GM18858 (cell line): ENCODE measurements at regions not wholly inside any gene's neighbourhood (a gene's known extent, or its start where the extent isn't known, plus 50 kb on each side); places are given as distances from the start of the nearest gene placed in this dataset.
"Not testable (repeated sequence)": the region's sequence is repeated elsewhere in the genome, so short reads cannot be mapped to it uniquely, and the experiment has no call there.

Experiments used
- ATAC-seq: cut with Tn5 transposase; IDR thresholded peaks from one replicate; pipeline ENCODE4 v1.9.1; 2021; ENCODE audit not compliant: unreplicated experiment

DNA sequence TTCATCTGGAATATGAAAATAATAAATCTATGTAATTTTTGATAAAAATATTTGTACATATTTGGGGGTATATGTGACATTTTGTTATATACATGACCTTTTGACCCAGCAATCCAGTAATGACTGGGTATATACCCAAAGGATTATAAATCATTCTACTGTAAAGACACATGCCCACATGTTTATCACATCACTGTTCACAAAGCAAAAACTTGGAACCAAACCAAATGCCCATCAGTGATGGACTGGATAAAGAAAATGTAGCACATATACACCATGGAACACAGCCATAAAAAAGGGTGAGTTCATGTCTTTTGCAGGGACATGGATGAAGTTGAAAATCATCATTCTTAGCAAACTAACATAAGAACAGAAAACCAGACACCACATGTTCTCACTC is 472.1 kb upstream of the DDX18 start:
- ATAC-seq = no peak

DNA sequence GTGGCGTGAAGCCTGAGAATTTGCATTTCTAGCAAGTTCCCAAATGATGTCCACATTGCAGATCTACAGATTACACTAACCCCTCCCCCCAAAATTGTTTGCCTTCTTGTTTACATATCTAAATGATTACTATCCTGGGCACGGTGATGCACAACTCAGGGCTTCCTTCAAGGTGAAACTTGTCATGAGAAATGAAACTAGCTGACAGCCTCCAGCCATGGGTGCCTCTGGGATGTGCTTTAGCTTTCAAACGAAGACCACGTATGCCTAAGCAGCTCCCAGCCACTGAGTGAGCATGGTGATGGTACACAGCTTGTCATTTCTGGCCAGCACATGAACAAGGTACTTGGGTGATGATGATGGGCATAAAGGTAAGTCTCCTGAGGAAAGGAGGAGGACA is 464.8 kb upstream of the DDX18 start:
- no peak for ATAC-seq

- ATAC-seq = no peak
Measured at GRCh38 chr2:117351396-117351795, 463.1 kb upstream of the DDX18 start.

GRCh38 chr2:117359266-117359914 is 455.1 kb upstream of the DDX18 start:
- ATAC-seq = no peak

GRCh38 chr2:117360586-117360985 is 453.9 kb upstream of the DDX18 start:
- no peak for ATAC-seq

GRCh38 chr2:117378653-117379052 is 435.8 kb upstream of the DDX18 start:
- peak; percentile 94 for ATAC-seq

GRCh38 chr2:117379928-117380327 is 434.6 kb upstream of the DDX18 start:
- no peak for ATAC-seq

- ATAC-seq = not testable (repeated sequence)
Measured at GRCh38 chr2:117383997-117384396, 430.5 kb upstream of the DDX18 start.

- ATAC-seq = no peak
Measured at GRCh38 chr2:117396161-117396560, 418.3 kb upstream of the DDX18 start.

DNA sequence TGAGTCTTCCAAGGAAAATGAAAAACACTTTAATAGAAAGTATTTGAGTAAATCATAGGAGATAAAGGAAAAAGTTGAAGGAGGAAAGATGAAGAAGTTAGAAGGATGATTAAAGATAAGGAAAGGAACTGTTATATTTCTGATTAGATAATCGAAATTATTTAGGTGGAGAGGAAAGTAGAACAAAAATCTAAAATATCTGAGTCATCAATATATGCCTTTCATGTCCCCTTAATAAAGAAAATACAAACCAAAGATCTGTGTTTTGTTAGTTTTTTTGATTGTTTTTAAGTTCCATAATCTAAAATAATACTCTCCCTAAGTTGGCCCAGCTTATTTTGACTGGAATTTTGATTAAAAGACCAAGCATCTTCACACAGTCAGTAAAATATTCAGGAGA is 412.9 kb upstream of the DDX18 start:
- ATAC-seq = no peak

DNA sequence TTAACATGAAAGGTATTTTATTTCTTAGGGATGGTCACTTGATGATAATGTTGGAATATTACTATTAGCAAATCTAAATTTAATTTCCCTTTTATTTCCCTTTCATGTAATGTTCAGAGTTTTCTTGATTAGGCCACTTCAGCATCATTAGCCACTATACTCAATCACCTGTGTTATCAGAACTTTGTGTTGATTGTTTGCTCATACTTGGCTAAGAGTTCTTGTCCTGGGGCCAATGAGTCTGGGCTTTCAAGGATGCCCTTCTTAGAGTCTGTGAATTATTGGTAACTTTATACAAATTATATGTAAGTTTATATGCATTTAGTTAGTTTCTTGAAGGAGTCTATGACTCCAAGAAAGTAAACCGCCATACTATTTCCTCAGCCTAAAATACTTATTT is 408.0 kb upstream of the DDX18 start:
- ATAC-seq = no peak

DNA sequence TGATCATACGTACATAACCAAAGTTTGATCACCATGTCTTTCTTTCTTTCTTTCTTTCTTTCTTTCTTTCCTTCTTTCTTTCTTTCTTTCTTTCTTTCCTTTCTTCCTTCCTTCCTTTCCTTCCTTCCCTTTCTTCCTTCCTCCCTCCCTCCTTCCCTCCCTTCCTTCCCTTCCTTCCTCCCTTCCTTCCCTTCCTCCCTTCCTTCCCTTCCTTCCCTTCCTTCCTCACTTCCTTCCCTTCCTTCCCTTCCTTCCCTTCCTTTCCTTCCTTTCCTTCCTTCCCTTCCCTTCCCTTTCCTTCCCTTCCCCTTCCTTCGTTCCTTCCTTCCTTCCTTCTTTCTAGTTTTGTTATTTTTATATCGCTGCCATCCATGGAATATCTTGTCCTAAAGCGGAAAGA is 406.7 kb upstream of the DDX18 start:
- no peak for ATAC-seq

GRCh38 chr2:117409443-117409842 is 405.0 kb upstream of the DDX18 start:
- no peak for ATAC-seq

DNA sequence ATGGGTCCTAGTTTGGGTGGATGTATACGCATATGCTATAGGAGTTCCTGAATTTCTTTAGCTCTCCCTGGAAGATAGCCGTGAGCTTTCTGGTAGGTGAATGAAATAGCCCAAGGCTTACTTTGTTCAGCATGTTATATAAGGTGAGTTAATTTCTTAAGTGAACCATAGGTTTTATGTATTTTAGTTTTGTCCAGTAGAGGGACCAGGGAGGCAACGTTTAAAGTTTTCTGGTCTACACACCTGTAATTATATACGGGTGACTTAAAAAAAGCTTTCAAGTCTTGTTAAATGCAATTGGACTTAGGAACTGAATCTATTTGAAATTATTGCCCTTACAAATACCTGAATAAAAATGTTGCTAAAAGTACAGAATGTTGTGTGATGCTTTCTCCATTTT is 402.5 kb upstream of the DDX18 start:
- ATAC-seq = no peak

DNA sequence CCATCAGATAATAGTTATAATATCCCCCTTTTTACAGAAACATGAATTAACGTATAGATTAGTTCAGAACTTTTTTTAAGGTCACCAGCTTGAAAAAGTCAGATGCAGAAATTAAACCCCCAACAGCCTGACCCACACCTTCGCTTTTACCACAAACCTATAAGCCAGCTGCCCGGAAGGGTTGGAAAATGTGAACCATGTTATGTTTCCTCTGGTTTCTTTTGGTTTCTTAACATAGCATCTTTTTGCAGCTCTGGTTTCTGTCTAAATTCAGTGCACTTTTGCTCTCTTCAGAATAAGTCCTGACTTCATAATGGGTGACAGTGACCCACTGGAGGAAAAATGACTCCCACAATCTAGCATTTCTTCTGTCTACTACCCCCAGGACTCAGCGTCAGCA is 381.7 kb upstream of the DDX18 start:
- no peak for ATAC-seq

- no peak for ATAC-seq
Measured at GRCh38 chr2:117436697-117437096, 377.8 kb upstream of the DDX18 start.

DNA sequence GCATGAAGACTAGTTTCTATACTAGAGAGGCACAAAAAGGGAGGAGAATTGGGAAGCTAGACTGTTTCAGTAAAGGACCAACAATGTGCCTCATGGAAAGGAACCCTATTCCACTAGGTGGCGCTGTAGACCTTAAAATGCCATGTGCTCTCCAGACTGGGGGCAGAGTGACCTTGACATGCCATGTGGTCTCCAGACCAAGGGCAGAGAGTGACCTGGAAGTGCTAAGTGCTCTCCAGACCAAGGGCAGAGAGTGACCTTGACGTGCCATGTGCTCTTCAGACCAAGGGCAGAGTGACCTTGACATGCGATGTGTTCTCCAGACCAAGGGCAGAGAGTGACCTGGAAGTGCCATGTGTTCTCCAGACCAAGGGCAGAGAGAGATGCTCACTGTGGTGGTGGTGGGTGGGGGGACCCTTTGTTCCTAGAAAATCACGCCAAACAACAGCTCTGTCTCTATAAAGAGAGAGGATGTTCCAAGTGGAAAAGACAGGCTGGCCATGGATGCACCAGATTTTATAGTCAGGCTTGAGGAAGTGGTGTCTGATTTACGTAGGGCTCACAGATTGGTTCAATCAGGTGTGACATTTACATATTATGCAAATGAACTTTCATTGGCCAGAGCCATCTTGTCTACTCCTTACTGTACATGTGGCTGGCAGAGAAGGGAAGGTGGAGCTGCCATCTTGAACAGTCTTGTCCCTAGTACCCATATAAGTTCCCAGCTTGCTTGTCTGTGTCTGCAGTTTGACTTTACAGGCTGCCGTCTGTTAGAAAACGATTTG is 344.0 kb upstream of the DDX18 start:
- peak; percentile 62 for ATAC-seq

GRCh38 chr2:117481608-117482007 is 332.9 kb upstream of the DDX18 start:
- ATAC-seq = no peak

DNA sequence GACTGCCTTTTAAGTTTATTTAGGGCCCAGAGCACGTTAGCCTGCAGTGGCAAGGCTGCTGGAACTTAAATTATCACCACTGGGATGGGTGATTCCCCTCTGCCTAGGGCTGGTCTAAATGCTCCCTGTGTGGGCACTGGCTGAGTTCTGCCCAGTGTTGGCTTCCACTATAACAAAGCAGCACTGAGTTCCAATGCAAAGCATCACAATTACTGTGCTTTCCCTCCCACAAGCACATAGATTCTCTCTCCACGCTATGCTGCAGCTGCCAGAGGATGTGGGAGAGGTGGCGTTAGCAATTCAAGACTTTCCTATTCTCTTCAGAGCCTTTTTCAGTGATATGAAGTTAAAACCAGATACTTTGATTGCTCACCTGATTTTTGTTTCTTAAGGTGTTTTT is 328.9 kb upstream of the DDX18 start:
- no peak for ATAC-seq

GRCh38 chr2:117486081-117486480 is 328.4 kb upstream of the DDX18 start:
- ATAC-seq = no peak

DNA sequence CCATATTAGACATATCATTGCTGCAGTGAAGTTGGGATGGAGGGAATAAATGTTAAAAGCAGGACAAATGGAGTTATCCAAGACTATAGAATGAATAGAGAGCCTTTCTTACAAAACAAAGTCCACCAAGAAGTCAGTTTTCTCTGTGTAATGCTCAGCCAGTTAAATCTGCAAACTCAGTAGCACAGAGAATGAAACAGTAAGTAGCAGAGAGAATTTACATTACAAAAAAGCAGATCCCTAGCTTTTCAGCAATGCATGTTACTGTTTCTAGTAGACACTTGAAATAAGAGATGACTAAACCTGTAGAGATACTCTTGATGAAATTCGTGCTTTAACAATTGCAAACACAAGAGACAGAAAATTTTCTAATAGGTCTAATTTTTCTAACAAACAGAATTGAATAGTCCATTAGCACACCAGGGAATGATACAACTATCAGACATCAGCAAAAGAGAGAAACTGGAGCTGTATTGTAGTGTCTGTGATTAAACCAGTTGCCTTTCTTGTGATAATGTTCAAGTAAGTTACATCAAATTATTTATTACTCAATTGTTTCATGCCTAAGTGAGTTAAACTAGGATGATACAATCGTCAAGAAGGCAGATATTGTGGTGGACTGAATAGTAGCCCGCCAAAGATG is 322.2 kb upstream of the DDX18 start:
- no peak for ATAC-seq

DNA sequence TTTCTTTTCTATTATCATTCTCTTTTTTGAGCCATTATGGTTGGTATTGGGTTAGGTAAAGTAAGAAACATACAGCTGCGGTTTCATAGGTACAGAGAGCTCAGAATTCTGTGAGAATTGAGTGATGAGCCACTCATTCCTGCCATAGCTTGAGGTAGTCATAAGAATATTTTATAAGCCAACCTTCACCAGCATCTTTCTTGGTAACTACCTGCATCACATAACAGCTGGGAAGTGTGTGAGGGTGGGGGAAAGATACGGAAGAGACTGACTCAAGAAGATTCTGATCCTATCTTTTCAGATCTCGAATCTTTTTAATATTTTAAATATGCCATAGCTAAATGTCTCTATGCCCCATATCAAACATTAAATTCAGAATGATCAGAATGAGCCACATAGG is 313.8 kb upstream of the DDX18 start:
- no peak for ATAC-seq
